ENCODE measurements at regions not wholly inside any gene's neighbourhood (a gene's known extent, or its start where the extent isn't known, plus 50 kb on each side); places are given as distances from the start of the nearest gene placed in this dataset.
"Not testable (repeated sequence)": the region's sequence is repeated elsewhere in the genome, so short reads cannot be mapped to it uniquely, and the experiment has no call there.

DNA sequence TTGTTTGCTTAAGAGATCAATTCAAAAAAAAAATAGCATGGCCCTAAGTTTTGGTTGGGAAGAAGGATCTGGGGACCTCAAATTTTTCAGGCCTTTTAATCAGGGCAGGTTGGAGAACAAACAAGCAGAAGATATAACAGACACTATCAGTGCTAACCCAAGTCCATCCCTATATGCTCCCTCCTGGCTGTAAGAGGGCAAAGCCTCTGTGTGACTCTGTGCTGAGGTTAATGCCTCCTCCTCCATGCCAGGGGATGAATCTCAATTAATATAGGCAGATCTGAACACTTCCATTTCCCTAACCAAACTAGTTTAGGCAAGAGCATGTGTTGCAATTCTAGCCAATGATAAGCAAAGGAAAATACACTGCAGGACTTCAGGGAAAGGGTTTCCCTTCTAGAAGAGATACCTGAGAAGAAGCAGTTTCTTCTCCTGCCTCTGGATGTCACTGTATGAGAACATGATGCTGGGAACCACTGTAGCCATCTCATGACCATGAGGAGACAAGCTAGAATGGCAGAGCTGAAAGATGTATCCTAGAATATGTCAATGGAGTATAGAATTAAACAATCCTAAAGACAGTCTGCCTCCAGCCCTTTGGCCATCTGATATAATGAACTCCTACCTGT, 76.0 kb downstream of the CHD9NB start:
- DNase-seq (no peak), ATAC-seq (peak; percentile 83)
- intact Hi-C loops (cut with DNase I, micrococcal nuclease): no loop called here

DNA sequence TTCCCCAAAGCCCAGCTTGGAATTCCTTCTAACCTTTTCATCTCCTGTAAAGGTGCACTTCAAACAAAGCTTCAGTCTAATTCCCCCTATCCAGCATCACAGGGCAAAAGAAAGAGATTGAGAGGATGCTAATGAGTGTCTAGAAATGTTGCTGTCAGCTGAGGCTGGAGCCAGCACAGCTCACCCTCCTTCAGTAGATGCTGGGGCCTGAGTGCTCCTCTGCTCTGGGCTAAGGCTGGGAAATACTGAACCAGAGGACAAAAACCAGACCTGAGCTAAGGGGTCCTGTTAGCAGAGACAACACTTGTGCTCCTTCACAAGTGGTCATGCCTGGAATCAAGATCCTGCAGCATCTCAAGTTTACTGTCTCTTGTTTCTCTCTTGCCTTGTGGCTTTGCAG, 85.0 kb downstream of the CHD9NB start:
- ATAC-seq: no peak
- intact Hi-C loops (cut with DNase I, micrococcal nuclease): no loop called here
- no peak for DNase-seq

DNA sequence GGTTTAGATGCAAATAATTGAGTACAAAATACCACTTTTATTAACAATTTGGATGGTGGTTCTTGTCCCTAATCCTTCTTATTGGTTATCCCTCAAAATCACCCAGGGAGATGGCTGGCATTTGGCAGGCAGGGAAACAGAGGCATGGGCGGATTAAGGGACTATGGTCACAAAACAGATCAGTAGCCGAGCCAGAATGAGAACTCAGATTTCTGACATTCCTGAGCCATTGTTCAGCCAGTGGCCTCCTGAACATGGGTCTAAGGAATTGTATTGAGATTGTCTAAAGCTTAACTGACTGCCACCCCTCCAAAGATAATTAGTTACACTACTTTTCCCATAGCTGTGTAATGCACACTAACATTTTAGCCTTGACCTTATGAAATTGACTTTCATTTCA, 88.4 kb downstream of the CHD9NB start:
- DNase-seq: no peak
- no peak for ATAC-seq
- intact Hi-C loops (cut with DNase I, micrococcal nuclease): no loop called here

DNA sequence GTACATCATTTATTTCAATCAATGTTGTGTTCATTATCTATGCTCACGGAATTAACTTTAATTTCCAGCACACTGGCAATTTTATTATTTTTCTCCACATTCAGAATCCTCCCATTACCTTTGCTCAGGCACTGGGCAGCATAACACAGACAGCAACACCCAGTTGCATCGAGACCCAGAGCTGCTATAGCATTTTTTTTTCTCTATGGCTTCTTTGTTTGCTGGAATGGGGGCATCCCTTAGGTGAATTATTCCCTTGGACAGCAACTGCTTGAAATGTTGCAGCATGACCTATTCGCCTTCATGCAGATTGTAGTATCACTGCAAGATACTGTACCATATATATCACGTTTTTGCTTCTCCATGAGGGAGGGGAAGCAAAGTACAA, 88.8 kb downstream of the CHD9NB start:
- intact Hi-C loops (cut with DNase I, micrococcal nuclease): no loop called here
- no peak for ATAC-seq
- no peak for DNase-seq

DNA sequence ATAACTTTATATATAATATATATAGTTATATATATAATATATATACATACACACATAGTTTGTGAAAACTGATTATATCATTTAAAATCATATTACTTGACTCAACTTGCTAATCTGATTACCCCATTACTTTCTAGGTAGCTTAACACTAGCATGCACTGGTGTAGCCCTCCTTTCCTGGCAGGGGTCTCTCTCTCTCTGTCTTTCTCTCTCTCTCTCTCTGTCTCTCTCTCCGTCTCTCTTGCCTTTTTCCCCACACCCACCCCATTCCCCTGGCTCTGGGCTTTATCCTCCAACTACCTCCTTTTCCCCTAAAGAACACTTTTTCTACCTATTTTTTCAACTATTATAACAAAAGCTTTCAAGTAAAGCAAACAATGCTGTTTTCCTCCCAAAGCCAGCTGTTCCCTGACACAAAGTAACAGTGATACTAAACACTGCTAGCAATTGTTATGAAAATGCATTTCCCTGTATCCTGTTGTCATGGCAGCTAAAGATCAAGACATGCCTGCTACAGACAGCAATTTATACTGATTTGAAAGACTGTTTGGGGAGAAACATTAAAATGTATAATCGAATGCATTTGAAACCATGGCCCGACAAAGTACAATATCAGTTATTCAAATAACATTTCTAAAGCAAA, 89.4 kb downstream of the CHD9NB start:
- DNase-seq: no peak
- intact Hi-C loops (cut with DNase I, micrococcal nuclease): no loop called here
- no peak for ATAC-seq

DNA sequence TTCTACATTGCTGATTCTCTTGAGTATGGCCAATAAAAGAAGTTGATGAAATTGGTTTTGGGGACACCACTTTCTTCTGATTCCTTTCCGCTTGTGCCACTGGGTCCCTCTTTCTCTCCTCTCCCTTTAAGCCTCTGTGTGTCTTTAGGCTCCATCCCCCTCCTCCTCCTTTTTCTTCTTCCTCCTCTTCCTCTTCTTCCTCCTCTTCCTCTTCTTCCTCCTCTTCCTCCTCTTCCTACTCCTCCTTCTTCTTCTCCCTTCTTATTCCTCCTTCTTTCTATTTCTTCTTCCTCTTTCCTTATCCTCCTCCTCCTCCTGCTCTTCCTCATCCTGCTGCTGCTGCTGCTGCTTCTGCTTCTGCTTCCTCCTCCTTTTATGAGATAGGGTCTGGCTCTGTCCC, 93.7 kb downstream of the CHD9NB start:
- no peak for DNase-seq
- no peak for ATAC-seq
- intact Hi-C loops (cut with DNase I, micrococcal nuclease): no loop called here

DNA sequence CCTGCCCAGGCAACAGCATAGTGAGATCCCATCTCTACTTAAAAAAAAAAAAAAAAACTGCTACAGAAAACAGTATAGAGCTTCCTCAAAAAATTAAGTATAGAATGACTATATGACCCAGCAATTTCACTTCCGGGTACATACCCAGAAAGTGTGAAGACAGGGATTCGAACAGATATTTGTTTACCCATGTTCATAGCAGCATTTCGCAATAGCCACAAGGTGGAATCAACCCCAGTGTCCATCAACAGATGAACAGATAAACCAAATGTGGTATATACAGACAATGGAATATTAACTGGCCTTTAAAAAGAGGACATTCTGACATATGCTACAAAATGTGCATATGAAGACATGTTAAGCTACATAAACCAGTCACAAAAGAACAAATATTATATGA, 95.5 kb downstream of the CHD9NB start:
- DNase-seq (no peak), ATAC-seq (no peak)
- intact Hi-C loops (cut with DNase I, micrococcal nuclease): no loop called here

DNA sequence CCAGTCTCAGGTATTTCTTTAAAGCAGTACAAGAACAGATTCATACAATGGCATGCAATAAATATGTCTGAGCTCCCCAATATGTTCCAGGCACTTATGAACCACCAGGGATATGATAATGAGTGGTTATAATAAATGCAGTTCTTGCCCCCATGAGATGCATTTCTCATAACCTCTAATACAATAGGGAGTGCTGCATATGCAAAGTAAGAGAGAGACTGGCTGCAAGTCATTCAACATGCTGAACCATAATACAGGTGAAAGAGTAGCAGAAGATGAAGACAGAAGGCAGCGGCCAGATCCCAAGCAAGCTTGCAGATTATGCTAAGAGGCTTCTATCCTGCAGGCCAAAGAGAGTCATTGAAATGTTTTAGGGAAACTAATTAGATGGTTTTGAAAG, 96.7 kb downstream of the CHD9NB start:
- intact Hi-C loops (cut with DNase I, micrococcal nuclease): no loop called here
- ATAC-seq: no peak
- DNase-seq: no peak

DNA sequence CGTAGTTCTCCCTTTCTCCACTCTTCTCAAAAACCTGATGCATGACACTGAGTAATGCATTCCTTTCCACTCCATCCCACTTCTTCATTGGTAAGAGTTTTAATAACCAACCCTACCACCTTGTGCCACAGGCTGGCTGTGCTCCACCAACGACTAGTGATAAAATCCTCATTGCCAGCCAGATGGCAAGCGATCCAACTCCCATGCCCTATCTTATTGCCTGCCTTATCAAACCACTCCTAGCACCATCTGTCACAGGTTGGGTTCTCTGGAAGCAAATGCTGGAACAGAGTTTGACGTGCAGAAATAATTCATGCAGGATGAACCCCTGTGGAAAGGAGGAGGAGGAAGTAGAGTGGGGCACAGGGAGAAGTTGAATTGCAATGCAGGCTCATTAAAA, 99.5 kb downstream of the CHD9NB start:
- ATAC-seq: peak; percentile 93

DNA sequence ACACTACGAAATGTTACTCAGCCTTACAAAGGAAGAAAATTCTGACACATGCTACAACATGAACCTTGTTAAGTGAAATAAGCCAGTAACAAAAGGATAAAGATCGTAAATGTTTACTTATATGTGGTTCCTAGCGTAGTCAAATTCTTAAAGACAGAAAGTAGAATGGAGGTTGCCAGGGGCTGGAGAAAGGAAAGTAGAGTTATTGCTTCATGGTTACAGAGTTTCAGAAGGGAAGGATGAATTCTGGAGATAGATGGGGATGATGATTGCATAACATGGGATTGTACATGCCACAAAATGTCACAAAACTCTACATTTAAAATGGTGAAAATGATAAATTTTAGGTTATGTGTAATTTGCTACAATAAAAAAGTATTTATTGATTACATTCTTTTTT, 103.8 kb downstream of the CHD9NB start:
- intact Hi-C loops (cut with DNase I, micrococcal nuclease): no loop called here
- ATAC-seq (no peak), DNase-seq (no peak)

More for the DNA sequence above, 99.5 kb downstream of the CHD9NB start:
- intact Hi-C loops (cut with DNase I, micrococcal nuclease): no loop called here
- DNase-seq: peak; percentile 51 to 53

DNA sequence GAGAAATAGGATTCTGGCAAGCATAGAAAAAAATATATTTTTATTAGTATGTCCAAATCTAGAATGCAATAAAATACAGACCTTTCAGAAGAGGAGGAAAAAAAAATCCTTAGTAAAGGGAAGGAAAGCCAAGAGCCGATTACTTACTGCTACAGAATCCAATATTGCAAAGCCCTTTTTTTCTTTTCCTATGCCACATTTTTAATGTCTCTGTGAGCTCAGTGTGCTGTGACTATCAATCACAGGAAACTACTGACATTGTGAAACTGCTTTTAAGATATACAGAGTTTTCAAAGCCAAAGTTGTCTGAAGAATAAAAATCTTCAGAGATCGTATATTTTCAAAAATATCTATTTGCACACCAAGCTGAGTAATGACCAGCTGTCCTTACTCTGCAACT, 120.4 kb downstream of the CHD9NB start:
- intact Hi-C loops (cut with DNase I, micrococcal nuclease): no loop called here
- ATAC-seq (no peak), DNase-seq (no peak)

DNA sequence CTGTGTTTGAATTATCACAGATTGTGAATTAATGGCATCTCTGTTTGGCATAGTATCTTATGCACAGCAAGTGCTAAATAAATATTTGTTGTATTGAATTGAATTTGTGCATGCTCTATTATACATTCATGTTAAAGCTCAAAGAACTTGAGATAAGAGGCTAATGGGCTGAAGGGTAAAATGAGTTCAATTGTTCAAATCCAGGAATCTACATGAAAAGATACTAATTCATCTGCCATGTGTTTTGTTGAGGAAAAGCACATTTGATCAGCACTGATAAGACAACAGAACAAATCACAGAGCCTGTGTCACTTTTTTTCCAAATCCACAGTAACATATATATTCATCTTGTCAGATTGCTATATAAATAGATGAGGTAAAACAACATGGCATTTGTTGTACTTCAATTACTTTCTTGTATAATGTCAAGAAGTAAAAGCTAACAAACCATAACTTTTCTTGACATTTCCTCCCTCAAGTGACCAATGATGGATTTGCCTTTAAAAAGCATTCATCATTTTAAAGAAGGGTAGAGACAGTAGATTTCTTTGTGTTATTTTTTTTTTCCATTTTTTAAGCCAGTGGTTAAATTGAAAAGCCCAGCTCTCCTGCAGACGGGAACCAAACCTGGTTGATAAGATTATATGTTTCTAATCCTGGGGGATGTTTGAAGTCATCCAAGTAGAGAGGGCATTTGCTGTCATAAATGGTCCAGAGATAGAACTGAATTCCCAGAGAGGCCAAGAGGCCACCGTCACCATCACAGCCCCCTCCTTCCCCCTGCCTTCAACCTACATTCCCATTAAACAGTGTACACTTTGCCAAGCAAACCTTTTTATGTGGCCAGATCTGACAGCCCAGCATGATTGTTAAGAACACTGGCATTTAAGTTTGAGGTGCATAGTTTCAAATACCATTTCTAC, 123.0 kb downstream of the CHD9NB start:
- ATAC-seq (no peak), DNase-seq (no peak)
- intact Hi-C loops (cut with DNase I, micrococcal nuclease): no loop called here

DNA sequence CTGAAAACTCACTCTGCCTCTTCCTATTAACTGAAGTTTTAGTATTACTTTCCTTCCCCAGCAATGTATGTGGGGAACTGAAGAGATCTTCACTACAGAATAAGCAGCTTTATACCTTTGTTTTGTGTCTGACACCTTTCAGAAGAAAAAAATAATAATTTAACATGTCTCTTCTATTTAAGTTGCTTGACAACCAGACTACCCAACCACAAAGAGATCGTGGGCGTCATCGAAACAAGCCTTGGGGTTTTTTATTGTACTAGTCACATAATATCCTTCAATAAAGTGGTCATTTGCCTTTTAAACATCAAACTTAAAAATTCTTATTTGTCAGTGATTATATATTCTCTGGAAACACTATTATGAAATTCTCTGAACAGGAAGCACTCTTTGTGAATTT, 123.7 kb downstream of the CHD9NB start:
- ATAC-seq (no peak), DNase-seq (no peak)
- intact Hi-C loops (cut with DNase I, micrococcal nuclease): no loop called here

DNA sequence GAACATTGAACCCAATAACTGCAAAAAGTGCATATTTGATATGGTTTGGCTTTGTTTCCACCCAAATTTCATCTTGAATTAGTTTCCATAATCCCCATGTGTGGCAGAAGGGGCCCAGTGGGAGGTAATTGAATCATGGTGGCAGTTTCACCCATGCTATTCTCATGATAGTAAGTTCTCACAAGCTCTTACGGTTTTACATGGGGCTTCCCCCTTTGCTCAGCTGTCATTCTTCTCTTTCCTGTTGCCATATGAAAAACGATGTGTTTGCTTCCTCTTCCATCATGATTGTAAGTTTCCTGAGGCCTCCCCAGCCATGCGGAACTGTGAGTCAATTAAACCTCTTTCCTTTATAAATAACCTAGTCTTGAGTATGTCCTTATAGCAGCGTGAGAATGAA, 127.6 kb downstream of the CHD9NB start:
- intact Hi-C loops (cut with DNase I, micrococcal nuclease): no loop called here
- no peak for DNase-seq
- ATAC-seq: no peak

DNA sequence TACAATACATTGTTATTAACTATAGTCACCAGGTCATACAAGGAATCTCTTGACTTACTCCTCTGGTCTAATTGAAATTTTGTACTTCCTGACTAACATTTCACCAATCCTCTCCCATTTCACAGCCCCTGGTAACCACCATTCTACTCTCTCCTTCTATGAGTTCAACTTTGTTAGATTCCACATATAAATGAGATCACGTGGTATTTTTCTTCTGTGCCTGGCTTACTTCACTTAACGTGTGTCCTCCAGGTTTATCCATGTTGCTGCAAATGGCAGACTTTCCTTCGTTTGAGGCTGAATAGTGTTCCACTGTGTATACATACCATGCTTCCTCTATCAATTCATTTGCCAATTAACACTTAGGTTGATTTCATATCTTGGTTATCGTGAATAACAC, 128.5 kb downstream of the CHD9NB start:
- intact Hi-C loops (cut with DNase I, micrococcal nuclease): no loop called here
- DNase-seq (no peak), ATAC-seq (no peak)

DNA sequence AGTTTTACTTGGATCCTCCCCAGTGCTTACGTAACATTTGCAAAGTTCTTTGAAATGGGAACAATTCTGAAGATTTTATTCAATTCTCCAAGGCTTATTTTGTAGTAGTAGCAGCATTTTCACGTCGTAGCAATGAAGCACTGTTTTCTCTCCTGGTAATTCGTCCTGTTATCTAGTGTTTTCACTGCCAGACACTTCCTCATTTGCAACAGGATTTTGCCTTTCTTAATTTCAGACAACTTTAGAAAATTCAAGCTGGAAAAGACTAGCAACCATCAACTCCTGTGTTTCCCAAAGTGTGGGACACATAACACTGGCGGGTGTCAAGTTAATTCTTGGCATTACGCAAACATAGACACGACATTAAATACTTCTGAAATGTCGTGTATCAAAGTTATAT, 131.6 kb downstream of the CHD9NB start:
- intact Hi-C loops (cut with DNase I, micrococcal nuclease): no loop called here
- no peak for ATAC-seq
- no peak for DNase-seq

DNA sequence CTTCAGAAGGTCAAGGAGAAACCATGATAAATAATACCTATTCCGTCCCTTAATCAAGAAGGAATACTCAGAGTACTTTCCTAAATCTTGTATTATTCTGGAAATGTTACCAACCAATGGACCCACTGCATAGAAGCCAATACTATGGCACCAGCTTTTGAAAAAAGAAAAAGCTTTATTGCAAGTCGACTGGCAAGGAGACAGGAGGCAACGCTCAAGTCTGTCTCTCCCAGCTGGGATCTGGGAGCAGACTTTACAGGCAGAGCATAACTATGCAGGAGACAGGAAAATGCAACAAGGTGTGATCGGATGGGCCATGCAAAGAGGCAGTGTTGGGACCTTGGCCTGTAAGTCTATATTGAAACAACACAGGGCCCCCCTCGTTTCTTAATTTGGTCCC, 132.4 kb downstream of the CHD9NB start:
- intact Hi-C loops (cut with DNase I, micrococcal nuclease): no loop called here

DNA sequence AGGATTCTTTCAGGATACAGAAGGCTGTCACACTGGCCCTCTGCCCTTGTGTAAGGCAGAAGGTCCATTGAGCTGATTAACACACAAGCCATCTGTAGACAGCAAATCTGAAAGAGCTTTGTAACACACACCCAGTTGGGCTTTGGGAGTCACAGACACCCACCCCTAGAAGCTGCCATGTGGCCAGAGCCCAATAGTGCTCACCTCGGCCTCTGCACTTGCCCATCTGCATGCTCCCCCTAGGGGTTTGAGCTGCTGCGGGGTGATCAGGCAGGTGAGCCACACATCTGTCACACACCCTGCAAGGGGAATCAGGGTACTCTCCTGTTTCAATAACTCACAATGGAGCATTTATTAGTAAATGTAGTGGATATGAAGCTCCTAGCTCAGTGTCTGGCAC, 138.3 kb downstream of the CHD9NB start:
- no peak for DNase-seq
- no peak for ATAC-seq
- intact Hi-C loops (cut with DNase I, micrococcal nuclease): no loop called here

More for the DNA sequence above, 132.4 kb downstream of the CHD9NB start:
- DNase-seq (no peak), ATAC-seq (no peak)

DNA sequence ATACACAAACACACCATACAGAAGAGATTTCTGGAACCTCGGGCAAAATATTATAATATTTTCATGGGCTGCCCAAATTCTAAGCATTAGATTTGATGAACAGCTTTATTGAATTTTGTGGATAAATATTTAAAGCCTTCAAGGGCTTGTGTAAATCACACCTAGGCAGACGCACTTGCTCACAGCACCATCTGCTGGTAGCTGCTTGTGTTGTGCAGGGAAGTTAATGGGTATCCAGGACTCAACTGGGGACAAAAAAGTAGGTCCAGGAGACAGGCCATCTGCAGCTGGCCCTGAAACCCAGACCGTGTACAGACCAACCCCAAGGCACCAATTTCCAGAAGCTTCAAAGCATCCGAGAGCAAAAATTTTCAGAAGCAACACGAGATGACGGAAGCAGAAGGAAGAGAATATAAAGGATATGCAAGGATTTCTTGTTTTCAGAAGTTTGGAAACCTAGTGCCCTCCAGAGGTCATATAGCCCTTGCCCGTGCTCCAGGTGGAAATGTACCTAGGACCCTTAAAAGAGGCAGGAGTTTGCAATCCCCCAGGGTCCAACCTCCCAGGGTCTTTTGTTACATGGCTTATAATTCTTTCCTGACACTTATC, 140.0 kb downstream of the CHD9NB start:
- intact Hi-C loops (cut with DNase I, micrococcal nuclease): no loop called here
- DNase-seq (peak; percentile 46 to 79), ATAC-seq (peak; percentile 92)

DNA sequence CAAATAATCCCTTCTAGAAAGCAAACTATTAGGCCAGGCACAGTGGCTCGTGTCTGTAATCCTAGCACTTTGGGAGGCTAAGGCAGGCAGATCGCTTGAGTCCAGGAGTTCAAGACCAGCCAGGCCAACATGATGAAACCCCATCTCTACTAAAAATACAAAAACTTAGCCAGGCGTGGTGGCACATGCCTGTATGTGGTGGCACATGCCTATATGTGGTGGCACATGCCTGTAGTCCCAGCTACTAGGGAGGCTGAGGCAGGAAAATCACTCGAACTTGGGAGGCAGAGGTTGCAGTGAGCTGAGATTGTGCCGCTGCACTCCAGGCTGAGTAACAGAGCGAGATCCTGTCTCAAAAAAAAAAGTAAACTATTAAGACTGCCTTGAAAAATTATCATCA, 144.6 kb downstream of the CHD9NB start:
- ATAC-seq, DNase-seq: not testable (repeated sequence)
- intact Hi-C loops (cut with DNase I, micrococcal nuclease): loop anchor here in 1 of 2 donors (5.0 kb wide), 1 partner anchor 716 kb away; no protein-coding TSS in a partner anchor
